ENCODE measurements at regions not wholly inside any gene's neighbourhood (a gene's known extent, or its start where the extent isn't known, plus 50 kb on each side); places are given as distances from the start of the nearest gene placed in this dataset.
"Not testable (repeated sequence)": the region's sequence is repeated elsewhere in the genome, so short reads cannot be mapped to it uniquely, and the experiment has no call there.

- no peak for DNase-seq
Observed at GRCh38 chrX:42832764-42833549, 55.0 kb upstream of the PPP1R2C start.

- not testable (repeated sequence) for DNase-seq
Observed at GRCh38 chrX:42833550-42833940, 55.6 kb upstream of the PPP1R2C start.

- no peak for DNase-seq
Observed at GRCh38 chrX:42837101-42837726, 59.3 kb upstream of the PPP1R2C start.

GRCh38 chrX:42837747-42838146 lies 59.8 kb upstream of the PPP1R2C start:
- no peak for DNase-seq

GRCh38 chrX:42839632-42840031 lies 61.7 kb upstream of the PPP1R2C start:
- no peak for DNase-seq

- DNase-seq, result no peak
Observed at GRCh38 chrX:42846741-42847140, 68.8 kb upstream of the PPP1R2C start.

GRCh38 chrX:42855259-42855658 lies 77.3 kb upstream of the PPP1R2C start:
- DNase-seq, result no peak

GRCh38 chrX:42857766-42858165 lies 79.8 kb upstream of the PPP1R2C start:
- DNase-seq, result no peak

- no peak for DNase-seq
Observed at GRCh38 chrX:42869011-42869410, 91.0 kb upstream of the PPP1R2C start.

- peak; percentile 1 for DNase-seq
Observed at GRCh38 chrX:42869659-42870476, 91.9 kb upstream of the PPP1R2C start.

- no peak for DNase-seq
Observed at GRCh38 chrX:42886519-42886918, 108.6 kb upstream of the PPP1R2C start.

GRCh38 chrX:42900947-42901346 lies 123.0 kb upstream of the PPP1R2C start:
- no peak for DNase-seq

GRCh38 chrX:42902513-42902912 lies 124.5 kb upstream of the PPP1R2C start:
- DNase-seq, result no peak

GRCh38 chrX:42920752-42921151 lies 142.8 kb upstream of the PPP1R2C start:
- no peak for DNase-seq

- no peak for DNase-seq
Observed at GRCh38 chrX:42930071-42930470, 152.1 kb upstream of the PPP1R2C start.

- no peak for DNase-seq
Observed at GRCh38 chrX:42930951-42931350, 153.0 kb upstream of the PPP1R2C start.

- DNase-seq, result no peak
Observed at GRCh38 chrX:42933187-42933586, 155.2 kb upstream of the PPP1R2C start.

- DNase-seq, result peak; percentile 47
Observed at GRCh38 chrX:42934020-42934726, 156.2 kb upstream of the PPP1R2C start.

- no peak for DNase-seq
Observed at GRCh38 chrX:42941671-42942070, 163.7 kb upstream of the PPP1R2C start.

GRCh38 chrX:42943051-42943974 lies 165.3 kb upstream of the PPP1R2C start:
- DNase-seq, result peak; percentile 69

GRCh38 chrX:42944381-42944998 lies 166.5 kb upstream of the PPP1R2C start:
- peak; percentile 57 for DNase-seq

Data from CD4-positive, alpha-beta T cell treated with Interleukin-12 subunit alpha and Interleukin-12 subunit beta, for 1 hour (primary cell).